ENCODE measurements at regions not wholly inside any gene's neighbourhood (a gene's known extent, or its start where the extent isn't known, plus 50 kb on each side); places are given as distances from the start of the nearest gene placed in this dataset.
"Not testable (repeated sequence)": the region's sequence is repeated elsewhere in the genome, so short reads cannot be mapped to it uniquely, and the experiment has no call there.

DNA sequence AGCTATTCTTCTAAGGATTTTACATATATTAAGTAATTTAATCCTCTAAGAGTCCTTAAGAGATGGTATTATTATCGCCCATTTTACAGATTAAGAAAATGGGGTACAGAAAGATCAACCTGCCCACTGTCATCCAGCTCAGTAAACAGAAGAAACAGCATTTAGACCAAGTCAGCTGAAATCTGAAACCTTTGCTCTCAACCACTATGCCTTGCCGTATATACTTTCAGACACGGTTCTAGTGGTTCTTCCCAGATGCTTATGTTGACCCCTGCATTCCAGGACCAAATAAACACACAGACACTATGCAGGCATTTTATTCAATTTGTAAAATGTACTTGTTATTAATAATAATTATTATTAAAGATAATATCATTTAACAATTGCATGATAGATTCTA, 854.8 kb downstream of the KCNJ2 start:
- TF ChIP-seq, protein P1, sequence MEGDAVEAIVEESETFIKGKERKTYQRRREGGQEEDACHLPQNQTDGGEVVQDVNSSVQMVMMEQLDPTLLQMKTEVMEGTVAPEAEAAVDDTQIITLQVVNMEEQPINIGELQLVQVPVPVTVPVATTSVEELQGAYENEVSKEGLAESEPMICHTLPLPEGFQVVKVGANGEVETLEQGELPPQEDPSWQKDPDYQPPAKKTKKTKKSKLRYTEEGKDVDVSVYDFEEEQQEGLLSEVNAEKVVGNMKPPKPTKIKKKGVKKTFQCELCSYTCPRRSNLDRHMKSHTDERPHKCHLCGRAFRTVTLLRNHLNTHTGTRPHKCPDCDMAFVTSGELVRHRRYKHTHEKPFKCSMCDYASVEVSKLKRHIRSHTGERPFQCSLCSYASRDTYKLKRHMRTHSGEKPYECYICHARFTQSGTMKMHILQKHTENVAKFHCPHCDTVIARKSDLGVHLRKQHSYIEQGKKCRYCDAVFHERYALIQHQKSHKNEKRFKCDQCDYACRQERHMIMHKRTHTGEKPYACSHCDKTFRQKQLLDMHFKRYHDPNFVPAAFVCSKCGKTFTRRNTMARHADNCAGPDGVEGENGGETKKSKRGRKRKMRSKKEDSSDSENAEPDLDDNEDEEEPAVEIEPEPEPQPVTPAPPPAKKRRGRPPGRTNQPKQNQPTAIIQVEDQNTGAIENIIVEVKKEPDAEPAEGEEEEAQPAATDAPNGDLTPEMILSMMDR (conservative IDR thresholded peaks at IDR 0.05), result no peak
- no peak for TF ChIP-seq ZFX (IDR thresholded peaks at IDR 0.05)
- H3K27ac ChIP-seq, result no peak overlapping the region

DNA sequence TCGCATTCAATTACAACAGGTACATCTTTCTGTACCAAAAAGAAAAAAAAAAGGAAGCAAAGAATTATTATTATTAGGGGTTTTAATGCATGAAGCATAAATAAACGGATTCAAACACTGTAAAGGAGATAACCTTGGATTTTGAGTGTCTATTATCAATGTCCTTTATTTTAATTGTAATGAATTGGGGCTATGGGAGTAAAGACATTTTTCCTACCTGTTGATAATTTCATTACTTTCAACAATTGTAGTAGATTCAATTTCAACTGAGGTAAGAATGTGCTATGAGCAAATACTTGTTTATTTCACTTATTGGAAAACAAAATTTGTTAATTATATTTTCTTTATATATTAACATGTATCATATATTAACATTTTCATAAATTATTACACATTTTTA, 855.6 kb downstream of the KCNJ2 start:
- TF ChIP-seq ZFX (IDR thresholded peaks at IDR 0.05), result no peak
- TF ChIP-seq, protein P1 (conservative IDR thresholded peaks at IDR 0.05), result no peak
- H3K27ac ChIP-seq, result no peak overlapping the region

DNA sequence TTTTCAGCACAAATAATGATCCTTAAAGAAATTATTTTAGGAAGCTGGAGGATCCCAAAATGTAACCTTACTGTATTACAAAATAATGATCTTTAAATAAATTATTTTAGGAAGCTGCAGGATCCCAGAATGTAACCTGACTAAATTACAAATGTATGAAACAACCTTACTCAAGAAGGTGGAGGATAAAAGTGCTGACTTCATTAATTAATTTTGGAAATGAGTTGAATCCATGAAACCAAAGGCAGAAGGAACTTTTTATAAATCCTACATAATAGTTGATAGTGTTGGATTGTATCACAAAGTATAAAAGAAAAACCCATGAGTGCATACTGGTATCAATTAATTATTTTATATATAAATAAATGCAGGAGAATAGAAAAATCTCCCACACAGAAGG, 859.9 kb downstream of the KCNJ2 start:
- H3K27ac ChIP-seq, result no peak overlapping the region
- TF ChIP-seq, protein P1 (conservative IDR thresholded peaks at IDR 0.05), result no peak
- TF ChIP-seq ZFX (IDR thresholded peaks at IDR 0.05), result no peak

DNA sequence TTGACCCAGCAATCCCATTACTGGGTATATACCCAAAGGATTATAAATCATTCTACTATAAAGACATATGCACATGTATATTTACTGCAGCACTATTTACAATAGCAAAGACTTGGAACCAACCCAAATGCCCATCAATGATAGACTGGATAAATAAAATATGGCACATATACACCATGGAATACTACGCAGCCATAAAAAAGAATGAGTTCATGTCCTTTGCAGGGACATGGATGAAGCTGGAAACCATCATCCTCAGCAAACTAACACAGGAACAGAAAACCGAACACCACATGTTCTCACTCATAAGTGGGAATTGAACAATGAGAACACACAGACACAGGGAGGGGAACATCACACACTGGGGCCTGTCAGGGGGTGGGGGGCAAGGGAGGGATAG, 862.0 kb downstream of the KCNJ2 start:
- not testable (repeated sequence) for H3K27ac ChIP-seq

DNA sequence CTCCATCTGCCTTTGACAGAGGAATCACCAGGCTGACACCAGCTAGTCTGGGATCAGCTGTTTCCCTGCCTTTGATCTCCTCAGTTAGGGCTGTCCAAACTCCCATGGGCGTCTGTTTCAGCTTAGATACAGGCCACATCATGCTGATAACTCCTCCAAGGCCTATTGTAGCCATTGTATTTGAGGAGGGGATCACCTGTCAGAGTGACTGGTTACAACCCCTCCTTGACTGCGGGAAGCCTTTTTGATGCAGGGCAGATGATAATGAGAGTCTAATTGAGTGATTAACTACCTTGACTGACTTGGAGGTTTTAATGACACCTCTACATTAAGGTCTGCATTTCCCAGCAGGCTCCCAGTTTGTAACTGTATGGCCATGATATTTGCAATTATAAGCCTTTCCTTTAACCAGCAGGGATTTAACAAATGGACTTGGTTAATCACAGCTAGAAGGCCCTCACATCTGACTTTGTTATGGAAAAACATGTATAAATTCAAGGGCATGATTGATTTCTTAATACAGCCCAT, 863.5 kb downstream of the KCNJ2 start:
- TF ChIP-seq ZFX (IDR thresholded peaks at IDR 0.05), result no peak
- TF ChIP-seq, protein P1 (conservative IDR thresholded peaks at IDR 0.05), result no peak
- H3K27ac ChIP-seq, result no peak overlapping the region

DNA sequence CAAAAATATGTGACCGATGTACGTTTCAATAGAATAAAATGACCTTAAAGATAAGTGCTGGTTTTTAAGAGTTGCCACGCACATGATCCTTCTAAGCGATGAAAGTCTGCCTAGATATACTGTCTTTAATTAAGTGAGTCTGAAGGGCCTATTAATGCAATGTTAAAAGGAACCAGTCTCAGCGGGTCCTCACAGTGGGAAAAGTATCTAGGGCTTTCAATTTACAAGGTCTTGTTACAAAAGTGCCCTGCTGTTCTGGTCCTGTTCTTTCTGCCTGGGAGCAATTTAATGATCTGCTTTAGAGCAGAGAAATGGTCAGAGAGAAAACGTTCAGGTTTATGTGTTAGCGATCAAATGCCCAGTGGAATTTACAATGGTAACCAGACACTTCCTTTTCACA, 864.0 kb downstream of the KCNJ2 start:
- TF ChIP-seq, protein P1 (conservative IDR thresholded peaks at IDR 0.05), result no peak
- TF ChIP-seq ZFX (IDR thresholded peaks at IDR 0.05), result no peak

DNA sequence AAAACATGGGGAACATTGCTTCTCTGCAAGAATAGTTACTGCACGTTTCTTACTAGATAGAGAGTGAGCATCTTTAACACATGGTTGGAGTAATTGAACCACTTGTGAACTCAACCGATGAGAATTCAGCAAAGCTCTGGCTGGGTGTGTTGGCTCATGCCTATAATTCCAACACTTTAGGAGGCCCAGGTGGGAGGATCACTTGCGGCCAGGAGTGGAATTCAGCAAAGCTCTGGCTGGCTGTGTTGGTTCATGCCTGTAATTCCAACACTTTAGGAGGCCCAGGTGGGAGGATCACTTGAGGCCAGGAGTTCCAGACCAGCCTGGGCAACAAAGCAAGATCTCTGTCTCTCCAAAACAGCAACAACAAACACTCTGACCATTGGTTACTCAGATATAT, 865.9 kb downstream of the KCNJ2 start:
- TF ChIP-seq, protein P1 (conservative IDR thresholded peaks at IDR 0.05), result no peak
- no peak for TF ChIP-seq ZFX (IDR thresholded peaks at IDR 0.05)
- no peak overlapping the region for H3K27ac ChIP-seq

More for the DNA sequence above, 864.0 kb downstream of the KCNJ2 start:
- no peak overlapping the region for H3K27ac ChIP-seq

DNA sequence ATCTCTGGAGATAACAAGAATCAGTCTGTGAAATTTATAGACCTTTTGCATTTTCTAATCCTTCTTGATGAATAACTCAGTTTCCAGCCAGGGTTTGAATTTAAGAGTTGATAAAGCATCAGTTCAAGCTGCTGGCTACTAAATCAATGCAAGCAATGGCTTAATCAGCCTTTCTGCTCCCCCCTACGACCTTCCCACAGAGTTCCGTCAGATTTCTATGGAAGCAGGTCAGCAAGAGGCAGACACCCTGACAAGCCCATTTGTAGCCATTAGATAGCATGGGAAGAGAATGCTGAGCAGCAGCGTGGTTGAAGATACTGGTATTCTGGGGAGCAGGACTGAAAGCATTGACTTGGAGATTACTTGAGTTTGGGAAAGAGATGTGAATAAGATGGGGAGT, 868.1 kb downstream of the KCNJ2 start:
- TF ChIP-seq ZFX (IDR thresholded peaks at IDR 0.05), result no peak
- TF ChIP-seq, protein P1 (conservative IDR thresholded peaks at IDR 0.05), result no peak

More for the DNA sequence above, 868.1 kb downstream of the KCNJ2 start:
- no peak overlapping the region for H3K27ac ChIP-seq
